ENCODE measurements at regions not wholly inside any gene's neighbourhood (a gene's known extent, or its start where the extent isn't known, plus 50 kb on each side); places are given as distances from the start of the nearest gene placed in this dataset.

DNA sequence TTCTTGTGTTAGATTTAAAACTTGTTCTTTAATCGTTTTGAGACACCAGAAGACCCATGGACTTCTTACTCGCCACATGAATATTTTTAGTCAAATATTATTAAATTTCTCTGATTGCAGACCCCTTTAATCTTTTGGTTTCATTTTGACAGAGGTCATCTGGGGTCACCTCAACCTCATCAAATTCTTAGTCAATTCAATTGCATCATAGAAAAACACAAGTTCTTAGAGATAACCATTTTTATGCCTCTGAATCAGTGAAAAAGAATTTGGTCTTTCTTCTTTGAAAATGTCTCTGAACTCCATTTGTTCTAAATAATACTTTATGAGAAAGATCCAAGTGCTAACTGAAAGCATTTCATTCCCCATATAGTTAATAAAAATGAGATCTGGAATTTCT lies 55.2 kb upstream of the CBLN4 start:
- TF ChIP-seq ZFX (IDR thresholded peaks at IDR 0.05; ENCODE audit: borderline replicate concordance) (no peak), CTCF (IDR thresholded peaks at IDR 0.05) (no peak)
- H3K27ac ChIP-seq: no peak overlapping the region

DNA sequence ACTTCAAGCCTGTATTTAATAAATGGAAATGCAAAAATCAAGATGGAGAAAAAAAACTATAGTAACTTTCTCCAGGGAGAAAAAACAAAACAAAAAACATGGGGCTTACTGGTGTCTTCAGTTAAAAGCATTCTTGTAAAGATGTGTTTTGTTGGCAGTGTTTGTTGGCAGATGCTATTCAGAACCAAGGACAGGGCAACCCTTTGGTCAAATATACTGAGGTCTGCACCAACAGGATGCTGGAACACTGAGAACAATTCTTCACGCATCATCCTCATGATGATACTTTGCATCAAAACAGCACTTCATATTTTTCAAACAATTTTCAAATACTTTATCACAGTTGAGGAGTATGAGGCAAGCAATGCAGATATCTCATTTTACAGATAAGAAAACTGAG lies 63.7 kb upstream of the CBLN4 start:
- H3K27ac ChIP-seq: no peak overlapping the region
- TF ChIP-seq ZFX (IDR thresholded peaks at IDR 0.05; ENCODE audit: borderline replicate concordance) (no peak), CTCF (IDR thresholded peaks at IDR 0.05) (no peak)

DNA sequence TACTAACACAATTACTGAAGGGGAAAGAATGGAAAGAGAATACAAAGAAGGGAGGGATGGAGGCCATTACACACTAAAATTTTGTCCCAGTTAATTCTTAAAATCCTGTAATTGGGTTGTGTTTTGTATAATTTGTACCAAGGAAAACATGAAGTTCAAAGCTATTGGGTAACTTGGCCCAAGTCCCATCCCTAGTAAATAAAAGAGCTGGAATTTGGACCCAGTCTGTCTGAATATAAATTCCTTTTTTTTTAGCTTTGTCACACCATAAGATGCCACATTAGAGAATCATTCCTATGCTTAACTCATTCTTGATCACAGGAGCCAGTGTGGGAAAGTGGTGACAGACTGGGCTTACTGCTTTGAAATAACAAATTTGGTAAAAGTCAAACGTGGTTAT lies 66.8 kb upstream of the CBLN4 start:
- TF ChIP-seq ZFX (IDR thresholded peaks at IDR 0.05; ENCODE audit: borderline replicate concordance): no peak
- H3K27ac ChIP-seq: no peak overlapping the region

- H3K27ac ChIP-seq: no peak overlapping the region
- TF ChIP-seq CTCF (IDR thresholded peaks at IDR 0.05): no peak
- TF ChIP-seq ZFX (IDR thresholded peaks at IDR 0.05; ENCODE audit: borderline replicate concordance): no peak
Observed at GRCh38 chr20:56088375-56088774, 83.1 kb upstream of the CBLN4 start.

DNA sequence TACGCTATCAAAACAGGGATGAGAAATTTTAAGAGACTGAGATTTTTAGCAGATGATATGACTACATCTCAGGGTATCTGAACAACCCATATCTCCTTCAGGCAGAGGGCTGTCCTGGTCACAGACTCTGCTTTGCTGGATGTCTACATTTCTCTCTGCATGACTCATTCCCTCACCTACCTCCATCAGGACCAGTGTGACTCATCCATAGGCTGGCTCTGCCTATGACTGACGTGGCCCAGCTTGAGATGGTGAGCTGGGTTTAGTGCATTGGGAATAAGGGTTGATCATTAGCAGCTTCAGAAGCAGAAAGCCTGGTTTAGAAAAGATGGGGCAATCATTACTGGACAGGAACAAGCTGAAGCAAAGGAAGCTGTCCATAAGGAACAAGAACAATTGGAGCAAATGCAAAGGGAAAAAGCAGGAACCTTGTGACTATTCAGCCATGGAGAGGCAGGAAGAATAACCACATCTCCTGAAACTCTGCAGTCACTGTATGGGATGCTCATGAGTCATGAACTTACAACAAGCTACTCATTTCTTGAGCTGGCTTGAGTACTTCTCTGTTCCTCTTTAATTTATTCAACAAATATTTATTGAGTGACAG lies 86.4 kb upstream of the CBLN4 start:
- H3K27ac ChIP-seq: no peak overlapping the region
- TF ChIP-seq ZFX (IDR thresholded peaks at IDR 0.05; ENCODE audit: borderline replicate concordance) (no peak), CTCF (IDR thresholded peaks at IDR 0.05) (no peak)

GRCh38 chr20:56094228-56094627 lies 88.9 kb upstream of the CBLN4 start:
- no peak for TF ChIP-seq ZFX (IDR thresholded peaks at IDR 0.05; ENCODE audit: borderline replicate concordance)
- H3K27ac ChIP-seq: no peak overlapping the region

- no peak overlapping the region for H3K27ac ChIP-seq
- no peak for TF ChIP-seq ZFX (IDR thresholded peaks at IDR 0.05; ENCODE audit: borderline replicate concordance)
- no peak for TF ChIP-seq CTCF (IDR thresholded peaks at IDR 0.05)
Observed at GRCh38 chr20:56098981-56099500, 93.7 kb upstream of the CBLN4 start.

DNA sequence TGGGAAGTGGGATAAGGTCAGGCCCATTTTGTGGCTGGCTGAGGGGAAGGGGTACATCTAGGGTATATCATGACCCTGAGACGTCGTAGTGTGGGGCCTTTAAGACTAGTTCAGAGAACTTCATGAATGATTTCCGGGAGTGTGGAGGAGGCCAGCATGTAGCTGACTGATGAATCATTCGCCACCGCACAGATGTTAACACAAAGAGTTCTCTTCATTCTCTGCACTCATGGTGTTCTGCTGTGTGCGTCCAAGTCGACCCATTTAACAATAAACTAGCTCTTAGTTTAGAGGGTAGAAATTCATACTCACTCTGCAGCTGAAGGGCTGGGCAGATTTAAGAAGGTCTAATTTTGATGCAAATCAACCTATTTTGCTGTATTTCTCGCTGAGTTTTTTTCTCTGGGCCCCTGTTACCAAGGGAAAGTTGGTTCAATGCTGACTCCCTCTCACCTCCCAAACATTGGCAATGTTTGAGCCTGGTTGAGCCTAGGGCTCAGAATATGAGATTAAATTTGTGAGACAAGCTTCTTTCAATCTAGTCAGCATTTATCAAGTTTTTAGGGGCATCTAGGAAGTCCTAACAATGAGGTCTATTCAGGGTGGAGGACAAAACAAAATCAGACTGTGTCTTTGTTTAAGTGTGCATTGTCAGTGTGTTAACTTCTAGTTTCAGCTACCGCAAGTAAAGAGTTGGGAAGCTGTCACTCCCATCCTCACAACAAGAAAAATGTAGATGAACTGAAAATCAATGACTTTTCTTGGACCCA lies 106.8 kb upstream of the CBLN4 start:
- no peak overlapping the region for H3K27ac ChIP-seq
- TF ChIP-seq ZFX (IDR thresholded peaks at IDR 0.05; ENCODE audit: borderline replicate concordance) (no peak), CTCF (IDR thresholded peaks at IDR 0.05) (no peak)

Measured in 22Rv1 (cell line).